K562 (cell line): ENCODE measurements at regions not wholly inside any gene's neighbourhood (a gene's known extent, or its start where the extent isn't known, plus 50 kb on each side); places are given as distances from the start of the nearest gene placed in this dataset.
"Not testable (repeated sequence)": the region's sequence is repeated elsewhere in the genome, so short reads cannot be mapped to it uniquely, and the experiment has no call there.

ENCODE experiments used
- ATAC-seq: fragments of 200-7000 bp; cut with Tn5 transposase; 3 replicates; pipeline ENCODE4 v1.9.1; 2020; ENCODE audit warnings: moderate library complexity
- BruUV-seq: library from RNA; stranded (reverse); fragments of 400-500 nt; replicated peaks from 2 replicates; lab custom pipeline; 2021; lab: Mats Ljungman, UMichigan
- CTCF ChIA-PET: fragments of 300-600 bp; formaldehyde crosslinking; extraction: SDS; loops from one replicate; lab custom pipeline; 2021; ENCODE audit warnings: low intra/inter-chr PET ratio; lab: Yijun Ruan, JAX
- POLR2A ChIA-PET: fragments of 300-600, 350-650 bp; sonication (Branson Sonifier 250); formaldehyde crosslinking; extraction: SDS; loops from one replicate; lab custom pipeline; 2021; ENCODE audit warnings: antibody characterized with exemption, inconsistent platforms; lab: Yijun Ruan, JAX
- DNase-seq, 4 experiments: peaks; one replicate each; pipeline versions ENCODE4 v3.0.0 to v3.0.0-alpha.2; 2011 to 2018; ENCODE audit warnings: low spot score in 3 of 4, mixed read lengths in 3 of 4; ENCODE audit errors: extremely low read depth in 1 of 4
- FAIRE-seq: peaks from 2 replicates; lab custom pipeline; 2011; peaks lifted over from hg19 to GRCh38; lab: Jason Lieb, UNC
- H2AFZ ChIP-seq: 2 replicates; pipeline ENCODE4 v1.6.0; 2011; ENCODE audit warnings: low read depth, low read length, control low read depth, inconsistent platforms
- H3K27ac ChIP-seq: fragments of 200-600 bp; 3 replicates; pipeline ENCODE4 v1.8.0; 2011; ENCODE audit warnings: low read depth, mild to moderate bottlenecking, control low read depth, inconsistent platforms, low read length, moderate library complexity, mixed read lengths; ENCODE audit errors: extremely low read depth
- H3K27me3 ChIP-seq, 2 experiments: fragments of 300-600 bp in 1 of 2; 2 replicates in 1 of 2; 3 replicates in 1 of 2; pipeline versions ENCODE4 v1.6.0 to v1.8.0; 2011; ENCODE audit warnings: inconsistent platforms in 2 of 2, low read length in 2 of 2, mild to moderate bottlenecking in 1 of 2, mixed read lengths in 1 of 2, moderate library complexity in 1 of 2; ENCODE audit not compliant: control insufficient read depth in 2 of 2, insufficient read depth in 2 of 2
- H3K36me3 ChIP-seq: fragments of 300-600 bp; 3 replicates; pipeline ENCODE4 v1.8.0; 2011; ENCODE audit warnings: mild to moderate bottlenecking, low read length, inconsistent platforms; ENCODE audit not compliant: control insufficient read depth, insufficient read depth
- H3K4me1 ChIP-seq, 2 experiments: fragments of 200-600 bp in 1 of 2; replicated peaks in 1 of 2; 2 replicates in 1 of 2; 3 replicates in 1 of 2; pipeline versions ENCODE4 v1.5.1 to v1.8.0; 2011; ENCODE audit warnings: inconsistent platforms in 2 of 2, low read length in 2 of 2, mild to moderate bottlenecking in 1 of 2, mixed read lengths in 1 of 2, moderate library complexity in 1 of 2; ENCODE audit not compliant: control insufficient read depth in 2 of 2, insufficient read depth in 2 of 2
- H3K4me2 ChIP-seq: 2 replicates; pipeline ENCODE4 v1.6.1; 2011; ENCODE audit warnings: low read length, control low read depth, inconsistent platforms, mixed read lengths; ENCODE audit not compliant: insufficient read depth
- H3K4me3 ChIP-seq: fragments of 200-600 bp; sonication (generic), shearing (Covaris generic); 2 replicates; pipeline ENCODE4 v1.5.1; 2016; ENCODE audit warnings: control low read depth, inconsistent platforms
- H3K79me2 ChIP-seq: fragments of 200-600 bp; 3 replicates; pipeline ENCODE4 v1.8.0; 2011; ENCODE audit warnings: low read length, inconsistent platforms; ENCODE audit not compliant: control insufficient read depth, insufficient read depth
- H3K9ac ChIP-seq, 2 experiments: 2 replicates each; pipeline versions ENCODE4 v1.6.0 to v1.6.1; 2011; ENCODE audit warnings: low read depth in 2 of 2, low read length in 2 of 2, control low read depth in 1 of 2, inconsistent platforms in 1 of 2, mild to moderate bottlenecking in 1 of 2, mixed read lengths in 1 of 2; ENCODE audit not compliant: insufficient read depth in 1 of 2
- H3K9me1 ChIP-seq: one replicate; pipeline ENCODE4 v1.6.0; 2011; ENCODE audit warnings: inconsistent platforms, mild to moderate bottlenecking, low read length, moderate library complexity; ENCODE audit not compliant: control insufficient read depth, insufficient read depth
- H3K9me3 ChIP-seq: replicated peaks from 2 replicates; pipeline ENCODE4 v1.5.1; 2011; ENCODE audit warnings: low read depth, low read length, inconsistent platforms; ENCODE audit not compliant: control insufficient read depth, insufficient read depth
- H4K20me1 ChIP-seq: replicated peaks from 2 replicates; pipeline ENCODE4 v1.6.1; 2011; ENCODE audit warnings: low read length, inconsistent platforms, mixed read lengths; ENCODE audit not compliant: control insufficient read depth, insufficient read depth
- ADNP ChIP-seq: fragments of 200-800 bp; sonication (Bioruptor generic); IDR thresholded peaks from 2 replicates; pipeline ENCODE4 v1.6.1; 2016; ENCODE audit warnings: missing genetic modification characterization, missing compliant biosample characterization
- E4F1 ChIP-seq: fragments of 250-450 bp; sonication (Bioruptor Pico); IDR thresholded peaks from 2 replicates; pipeline ENCODE4 v1.5.0; 2021; ENCODE audit warnings: mild to moderate bottlenecking, borderline replicate concordance
- ETV5 ChIP-seq: sonication (generic); formaldehyde crosslinking; IDR thresholded peaks from 2 replicates; pipeline ENCODE4 v1.4.0; 2020; ENCODE audit warnings: low read depth, mild to moderate bottlenecking, missing genetic modification reagents
- HDAC1 ChIP-seq, 2 experiments: fragments of 450-650 bp; IDR thresholded peaks; 2 replicates each; pipeline ENCODE4 v1.6.1; 2016 to 2017; ENCODE audit warnings: inconsistent platforms in 1 of 2, mild to moderate bottlenecking in 1 of 2, moderate library complexity in 1 of 2
- KDM4B ChIP-seq, 2 experiments: fragments of 450-650 bp in 1 of 2; sonication (generic) in 1 of 2; IDR thresholded peaks; 2 replicates each; pipeline ENCODE4 v1.6.1; 2016 to 2017; ENCODE audit warnings: borderline replicate concordance in 2 of 2, antibody characterized with exemption in 1 of 2, low read depth in 1 of 2, mild to moderate bottlenecking in 1 of 2
- KLF10 ChIP-seq: fragments of 250-450 bp; sonication (Bioruptor Pico); IDR thresholded peaks from 2 replicates; pipeline ENCODE4 v1.6.1; 2021; ENCODE audit warnings: matching md5 sums
- MECOM ChIP-seq: fragments of 250-450 bp; sonication (Bioruptor Pico); IDR thresholded peaks from 2 replicates; pipeline ENCODE4 v1.8.0; 2022; ENCODE audit warnings: inconsistent platforms
- ZNF79 ChIP-seq: fragments of 250-450 bp; sonication (Bioruptor Pico); IDR thresholded peaks from 2 replicates; pipeline ENCODE4 v1.4.0; 2020; ENCODE audit warnings: low read depth, mild to moderate bottlenecking, moderate library complexity
- WGBS: fragments of 100-300 bp; shearing (Covaris generic); methylation state at CpG from one replicate; pipeline ENCODE4 v1.1.6; 2016; ENCODE audit warnings: low coverage, mixed read lengths; ENCODE audit not compliant: insufficient coverage; ENCODE audit errors: missing lambda C conversion rate; 5-methylcytosine and 5-hydroxymethylcytosine counted together
- in situ Hi-C: fragments of 300-500 bp; cut with MboI; formaldehyde crosslinking; loops from 4 replicates; pipeline ENCODE4 v1.15.0; 2018; ENCODE audit warnings: inconsistent platforms, mixed read lengths
- intact Hi-C: fragments of 100-400 bp; cut with micrococcal nuclease; formaldehyde crosslinking; loops from 2 replicates; pipeline ENCODE4 v1.14.2; 2022

- H3K4me3 ChIP-seq, BruUV-seq, H3K9me1 ChIP-seq, H3K4me2 ChIP-seq, H3K9ac ChIP-seq, H3K36me3 ChIP-seq, in situ Hi-C loops, POLR2A ChIA-PET, FAIRE-seq, CTCF ChIA-PET, H3K27me3 ChIP-seq, H3K4me1 ChIP-seq, H3K79me2 ChIP-seq, H4K20me1 ChIP-seq, H2AFZ ChIP-seq, H3K27ac ChIP-seq, H3K9me3 ChIP-seq, intact Hi-C loops, DNase-seq, ATAC-seq: not testable (repeated sequence)
- 0% methylated on average over 4 of the region's 4 CpGs for WGBS
Observed at GRCh38 chr16:51516960-51517359, 365.9 kb upstream of the SALL1 start.

GRCh38 chr16:51510416-51510815 lies 359.3 kb upstream of the SALL1 start:
- ChIA-PET CTCF (no interaction called here), POLR2A (no interaction called here)
- BruUV-seq, result no TSS peak
- no peaks in the 10 kb centered on the region for H3K9me3 ChIP-seq
- in situ Hi-C loops (no loop called here), intact Hi-C loops (no loop called here)
- H2AFZ ChIP-seq, result no peak overlapping the region
- no peaks in the 10 kb centered on the region for H4K20me1 ChIP-seq
- no peaks in the 10 kb centered on the region for H3K79me2 ChIP-seq
- no peaks in the 10 kb centered on the region for H3K36me3 ChIP-seq
- WGBS, result 3% methylated on average over 2 of the region's 2 CpGs
- no peak overlapping the region for H3K27ac ChIP-seq
- H3K4me2 ChIP-seq, result no peak overlapping the region
- no peak for FAIRE-seq
- DNase-seq, result no peak
- no peaks in the 10 kb centered on the region for H3K27me3 ChIP-seq
- no peaks in the 10 kb centered on the region for H3K9me1 ChIP-seq
- H3K4me3 ChIP-seq, result no peak overlapping the region
- no peaks in the 10 kb centered on the region for H3K4me1 ChIP-seq
- H3K9ac ChIP-seq, result no peak overlapping the region
- no peak for ATAC-seq
- no peak for TF ChIP-seq KDM4B (IDR thresholded peaks at IDR 0.05; ENCODE audit: borderline replicate concordance in 2 of 2, low read depth in 1 of 2)
- no peak for TF ChIP-seq KLF10 (CRISPR knock-in tag)
- TF ChIP-seq HDAC1 (IDR thresholded peaks at IDR 0.05), result no peak
- TF ChIP-seq ADNP (tag), result no peak
- TF ChIP-seq MECOM (CRISPR knock-in tag), result no peak
- no peak for TF ChIP-seq E4F1 (CRISPR knock-in tag)
- no peak for TF ChIP-seq ZNF79
- TF ChIP-seq ETV5 (CRISPR knock-in tag), result no peak
